NCI-H460 (cell line): ENCODE measurements at regions not wholly inside any gene's neighbourhood (a gene's known extent, or its start where the extent isn't known, plus 50 kb on each side); places are given as distances from the start of the nearest gene placed in this dataset.
A peak's percentile ranks its signal among the peaks of the same experiment; 100 is the strongest.

Experiments
- DNase-seq: peaks from one replicate; pipeline ENCODE4 v3.0.0-alpha.2; 2016; ENCODE audit warnings: low read depth; ENCODE audit errors: extremely low read depth

DNA sequence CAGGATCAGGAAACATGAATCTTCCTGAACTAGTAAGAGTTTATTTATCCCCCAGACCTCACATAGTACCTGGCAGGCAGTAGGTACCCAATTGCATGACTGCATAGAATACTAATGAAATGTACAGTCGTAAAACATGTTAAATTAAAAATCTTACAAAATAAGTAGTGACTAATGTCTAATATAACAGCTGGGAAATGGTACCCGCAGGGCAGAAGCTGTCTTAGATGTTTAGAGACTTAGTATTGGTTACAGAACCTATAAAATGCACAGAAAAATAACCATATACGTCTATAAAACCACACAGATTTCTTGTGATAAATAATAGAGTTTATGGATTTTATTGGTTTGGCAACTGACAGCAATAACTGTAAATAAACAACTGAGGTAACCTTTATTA is 139.1 kb upstream of the GMDS start:
- DNase-seq = no peak

DNA sequence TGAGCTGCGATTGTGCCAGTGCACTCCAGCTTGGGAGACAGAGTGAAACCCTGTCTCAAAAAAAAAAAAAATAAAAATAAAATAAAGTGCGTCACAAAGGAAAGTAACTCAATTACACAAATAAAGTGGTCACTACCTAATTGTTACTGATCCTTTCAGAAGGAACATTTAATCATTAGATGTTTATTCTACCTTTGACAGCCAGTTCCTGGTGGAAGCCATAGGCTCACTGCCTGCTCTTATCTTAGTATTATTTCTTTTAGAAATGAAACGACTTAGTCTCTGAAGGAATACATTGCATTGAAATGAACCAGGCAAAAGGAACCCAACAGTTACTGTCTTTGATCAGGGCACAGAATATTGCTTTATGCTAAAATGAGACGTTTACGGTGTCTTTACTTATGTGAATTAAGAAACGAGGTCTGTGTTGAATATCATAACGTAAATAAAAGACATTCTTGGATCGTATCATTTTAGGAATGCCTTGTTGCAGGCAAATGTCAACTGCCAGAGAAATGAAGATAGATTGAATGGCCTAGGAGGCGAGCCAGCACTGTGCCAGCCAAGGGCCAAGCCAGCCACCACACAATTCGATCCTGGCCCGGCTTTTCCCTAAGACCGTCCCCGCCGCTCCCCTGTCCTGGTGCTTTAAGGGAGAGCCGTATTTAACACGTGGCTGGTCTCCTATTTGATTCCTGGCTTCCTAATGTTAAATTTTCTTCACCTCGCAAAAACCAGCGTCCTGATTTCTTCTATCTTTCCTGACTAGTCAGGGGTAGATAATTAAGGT is 136.7 kb upstream of the GMDS start:
- DNase-seq = no peak

DNA sequence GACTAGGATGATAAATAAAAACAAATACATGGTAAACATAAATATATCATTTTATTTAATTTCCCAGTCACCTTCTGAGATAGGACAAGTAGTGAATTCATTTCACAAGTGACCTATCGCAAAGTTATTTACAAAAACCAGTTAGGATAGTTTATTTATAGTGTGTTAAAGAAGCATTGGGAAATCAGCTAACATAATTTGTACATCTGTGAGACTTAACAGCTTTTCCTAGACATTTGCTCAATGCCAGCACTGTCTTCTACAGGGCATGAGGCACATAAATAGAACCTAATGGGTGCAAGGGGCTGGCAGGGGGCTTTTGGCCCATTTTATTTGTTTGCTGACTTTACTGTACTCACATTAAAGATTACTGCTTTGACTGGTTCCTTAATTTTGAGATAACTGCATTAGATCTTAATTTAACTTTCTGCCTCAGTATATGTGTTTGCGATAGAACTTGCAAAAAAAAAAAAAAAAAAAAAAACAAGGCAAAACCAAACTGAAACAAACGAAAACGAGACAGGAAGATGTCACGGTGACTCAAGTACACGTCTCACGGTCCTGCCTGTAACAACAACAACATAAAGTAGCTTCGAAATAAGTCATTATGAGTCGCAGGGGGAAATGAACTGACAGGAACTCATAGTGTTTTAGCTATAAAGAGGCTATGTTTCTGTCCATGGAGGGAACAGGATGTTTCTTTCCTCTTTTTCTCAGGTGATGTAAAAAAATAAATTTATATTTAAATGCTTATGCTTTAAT is 133.7 kb upstream of the GMDS start:
- no peak for DNase-seq

DNA sequence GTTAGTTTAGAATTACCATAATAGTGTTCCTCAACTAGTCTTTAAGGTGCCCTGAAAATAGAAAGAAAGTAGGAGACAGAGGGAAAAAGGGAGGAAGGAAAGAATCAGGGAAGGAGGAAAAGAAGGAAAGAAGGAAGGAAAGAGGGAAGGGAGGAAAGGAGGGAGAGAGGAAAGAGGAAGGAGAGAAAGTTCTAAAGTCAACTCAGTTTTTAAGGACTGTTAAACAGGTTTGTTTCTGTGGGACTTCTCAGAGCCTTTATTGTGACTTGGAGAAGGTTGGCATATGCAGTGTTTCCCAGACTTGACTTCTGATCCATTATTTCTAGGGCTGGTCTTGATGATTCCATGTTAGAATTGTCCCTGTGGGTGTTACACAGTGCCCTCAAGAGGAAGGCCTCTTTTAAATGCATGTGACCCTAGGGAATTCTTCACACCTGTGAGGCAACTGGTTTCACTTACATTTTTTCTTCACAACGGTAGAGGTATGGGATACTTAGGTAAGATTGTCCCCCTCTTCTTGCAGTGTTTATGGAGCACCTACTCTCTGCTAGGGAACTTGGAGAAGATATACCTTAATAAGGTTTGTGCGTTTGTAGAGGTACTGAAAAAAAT is 132.7 kb upstream of the GMDS start:
- no peak for DNase-seq

DNA sequence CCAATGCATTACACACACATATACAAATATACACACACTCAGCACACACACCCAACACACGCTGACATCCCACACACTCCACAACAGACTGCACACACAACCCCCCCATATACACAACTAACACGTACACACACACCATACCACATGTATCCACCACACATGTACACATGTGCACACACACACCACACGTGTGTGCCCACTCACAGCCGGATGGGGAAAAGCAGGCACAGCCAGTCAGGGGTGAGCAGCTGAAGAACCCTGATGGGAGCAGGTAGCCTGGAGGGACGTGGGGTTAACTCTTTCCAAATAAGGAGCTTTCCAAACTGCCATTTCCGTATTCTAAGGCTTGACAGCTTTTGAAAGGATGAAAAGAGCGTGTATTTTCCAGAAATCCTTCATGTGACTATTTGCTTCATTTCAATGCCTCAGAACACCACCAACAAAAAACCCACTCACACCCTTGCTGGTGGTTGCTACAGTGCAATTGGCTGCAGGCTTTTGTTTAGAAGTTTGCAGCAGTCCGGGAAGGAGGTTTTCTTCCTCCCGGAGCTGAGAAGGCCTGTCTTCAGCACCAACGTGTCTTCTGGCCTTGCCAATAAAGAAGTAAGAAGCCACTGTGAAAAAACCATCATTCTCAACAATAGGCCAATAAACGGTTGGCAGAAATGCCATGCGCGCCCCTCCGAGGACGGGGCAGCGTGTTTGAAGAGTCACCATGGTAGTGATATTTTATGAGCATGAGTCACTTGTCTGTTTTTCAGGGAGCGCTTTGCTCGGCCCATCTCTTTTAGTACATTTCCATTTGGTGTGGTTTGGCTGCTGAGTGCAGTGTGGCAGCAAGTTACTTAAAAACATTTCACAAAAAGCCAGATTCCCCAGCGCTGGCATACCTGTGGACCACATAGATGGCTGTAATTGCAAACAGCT is 131.3 kb upstream of the GMDS start:
- DNase-seq = peak; percentile 30

DNA sequence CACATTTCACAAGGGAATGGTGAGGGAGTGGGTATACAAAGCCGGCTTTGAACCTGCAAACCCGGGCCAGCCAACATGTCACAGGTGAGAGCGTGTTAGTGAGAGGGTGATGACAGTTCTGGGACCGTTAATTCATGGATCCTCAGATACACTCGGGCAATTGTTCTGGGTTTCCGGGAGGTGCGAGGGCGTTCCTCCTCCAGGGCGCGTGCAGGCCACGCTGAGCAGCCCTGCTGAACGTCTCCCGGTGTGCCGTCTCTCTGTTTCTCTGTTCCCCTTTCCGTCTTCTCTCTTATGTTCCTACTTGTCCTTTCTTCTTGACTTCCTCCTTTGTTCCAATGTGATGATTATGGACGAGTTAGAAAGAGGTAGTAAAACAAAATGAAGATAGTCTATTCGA is 130.0 kb upstream of the GMDS start:
- DNase-seq = no peak

DNA sequence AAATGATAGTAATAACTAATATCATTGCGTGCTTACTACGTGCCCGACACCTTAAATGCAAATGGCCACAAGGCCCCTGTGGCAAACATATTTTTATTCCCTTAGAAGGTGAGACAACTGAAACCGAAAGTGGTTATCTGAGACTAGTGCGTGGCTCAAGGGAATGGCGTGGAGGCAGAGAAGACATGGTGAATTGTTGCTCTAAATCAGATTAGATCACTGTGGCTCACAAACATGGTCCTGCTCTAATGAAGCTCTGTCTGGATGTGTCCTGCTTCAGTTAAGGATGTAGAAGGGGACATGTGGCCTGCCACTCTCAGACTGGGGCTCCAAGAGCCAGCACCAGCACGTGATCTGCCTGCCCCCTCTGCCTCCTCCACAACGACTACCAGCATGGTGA is 124.2 kb upstream of the GMDS start:
- no peak for DNase-seq

DNA sequence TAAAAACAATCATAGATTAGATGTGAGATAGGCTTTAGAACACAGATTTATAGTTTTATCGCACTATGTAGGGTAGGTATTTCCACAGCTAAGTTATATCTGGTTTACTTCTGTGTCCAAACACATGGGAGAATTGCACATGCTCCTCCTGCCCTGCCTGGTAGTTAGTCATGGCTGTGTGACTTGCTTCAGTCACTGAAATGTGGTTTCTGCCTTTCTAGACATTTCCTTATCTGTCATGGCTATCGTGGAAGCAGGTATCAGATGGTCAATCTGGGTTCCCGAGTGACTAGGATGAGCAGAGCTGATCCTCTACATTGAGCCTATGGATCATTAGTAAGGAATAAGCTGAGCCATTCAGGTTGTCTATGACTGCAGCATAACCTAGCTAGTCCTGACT is 117.8 kb upstream of the GMDS start:
- DNase-seq = no peak

DNA sequence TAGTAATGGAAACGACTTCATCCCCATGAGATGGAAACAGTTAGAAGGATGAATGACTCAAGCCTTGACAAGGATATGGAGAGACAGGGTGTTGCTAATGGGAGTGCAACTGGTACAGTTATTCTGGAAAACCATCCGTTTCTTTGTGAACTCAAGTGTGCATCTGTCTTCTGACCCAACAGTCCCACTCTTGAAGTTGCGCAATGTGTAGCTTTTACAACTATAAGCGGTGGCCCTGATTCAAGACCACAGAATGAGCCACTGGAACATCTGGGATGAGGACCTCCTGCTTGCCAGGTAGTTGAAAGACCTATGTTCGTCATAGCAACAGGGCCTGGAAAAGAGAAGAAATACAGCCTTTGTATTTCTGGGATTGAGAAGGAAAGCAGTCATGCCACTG is 115.8 kb upstream of the GMDS start:
- no peak for DNase-seq

DNA sequence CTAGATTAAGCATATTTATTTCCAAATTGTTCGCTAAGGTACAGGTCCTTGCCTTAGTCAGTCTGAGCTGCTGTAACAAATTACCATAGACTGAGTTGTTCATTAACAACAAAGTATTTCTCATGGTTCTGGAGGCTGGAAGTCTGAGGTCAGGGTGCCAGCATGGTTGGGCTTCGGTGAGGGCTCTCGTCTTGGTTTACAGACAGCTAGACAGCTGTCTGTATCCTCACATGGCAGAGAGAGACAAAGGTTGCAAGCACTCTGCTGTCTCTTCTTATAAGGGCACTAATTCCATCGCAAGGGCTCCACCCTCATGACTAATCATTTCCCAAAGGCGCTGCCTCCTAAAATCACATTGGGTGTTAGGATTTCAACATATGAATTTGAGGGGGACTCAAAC is 115.3 kb upstream of the GMDS start:
- no peak for DNase-seq

DNA sequence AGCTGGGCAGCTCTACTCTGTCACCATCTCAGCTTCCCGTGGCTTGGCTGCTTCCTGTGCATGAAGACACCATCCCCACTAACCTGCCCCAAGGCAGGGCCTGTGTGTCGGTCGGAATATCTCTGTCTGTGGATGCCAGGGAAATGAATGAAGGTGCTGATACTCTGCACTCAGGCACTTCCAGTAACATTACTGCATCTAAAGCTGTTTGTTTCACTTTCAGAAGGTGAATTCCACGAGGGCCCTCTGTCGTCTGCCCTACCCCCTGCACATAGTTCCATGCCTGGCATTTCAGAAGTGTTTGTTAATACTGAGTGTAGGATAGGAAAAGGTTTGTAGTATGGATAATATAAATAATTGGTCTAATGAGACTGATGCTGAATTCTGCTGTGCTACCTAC is 114.7 kb upstream of the GMDS start:
- DNase-seq = no peak

DNA sequence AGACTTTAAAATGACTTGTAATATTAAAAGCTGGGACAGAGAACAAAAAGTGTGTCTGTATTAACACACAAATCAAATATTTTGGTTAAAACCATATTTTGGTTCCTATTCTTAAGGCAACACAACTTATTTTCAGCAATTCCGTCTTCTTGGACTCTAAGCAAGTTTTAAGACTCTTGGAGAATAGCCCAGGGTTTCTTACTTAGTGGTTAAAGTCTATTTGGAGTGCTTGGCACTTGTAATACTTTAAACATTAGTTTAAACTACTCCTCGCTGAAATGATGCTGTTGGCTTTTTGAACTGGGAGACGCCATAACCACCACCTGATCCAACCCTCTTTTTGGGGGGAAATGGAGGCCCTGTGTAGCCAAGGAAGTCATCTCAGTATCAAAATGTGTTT is 109.7 kb upstream of the GMDS start:
- DNase-seq = no peak

DNA sequence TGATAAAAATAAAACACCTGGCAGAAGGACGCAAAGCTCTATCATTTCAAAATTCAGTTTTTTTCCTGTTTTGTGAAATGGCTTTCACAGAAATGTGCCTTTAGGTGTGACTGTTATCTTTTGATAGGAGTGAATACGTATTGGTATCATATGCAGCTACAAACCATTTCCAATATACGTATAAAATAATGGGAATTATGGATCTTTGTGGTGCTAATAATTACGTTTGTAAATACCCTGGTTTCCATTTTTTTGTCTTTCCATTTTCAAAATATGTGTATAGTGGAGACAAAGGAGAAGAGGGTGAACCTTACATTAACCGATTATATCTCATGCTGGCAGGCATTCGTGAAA is 108.7 kb upstream of the GMDS start:
- DNase-seq = no peak

DNA sequence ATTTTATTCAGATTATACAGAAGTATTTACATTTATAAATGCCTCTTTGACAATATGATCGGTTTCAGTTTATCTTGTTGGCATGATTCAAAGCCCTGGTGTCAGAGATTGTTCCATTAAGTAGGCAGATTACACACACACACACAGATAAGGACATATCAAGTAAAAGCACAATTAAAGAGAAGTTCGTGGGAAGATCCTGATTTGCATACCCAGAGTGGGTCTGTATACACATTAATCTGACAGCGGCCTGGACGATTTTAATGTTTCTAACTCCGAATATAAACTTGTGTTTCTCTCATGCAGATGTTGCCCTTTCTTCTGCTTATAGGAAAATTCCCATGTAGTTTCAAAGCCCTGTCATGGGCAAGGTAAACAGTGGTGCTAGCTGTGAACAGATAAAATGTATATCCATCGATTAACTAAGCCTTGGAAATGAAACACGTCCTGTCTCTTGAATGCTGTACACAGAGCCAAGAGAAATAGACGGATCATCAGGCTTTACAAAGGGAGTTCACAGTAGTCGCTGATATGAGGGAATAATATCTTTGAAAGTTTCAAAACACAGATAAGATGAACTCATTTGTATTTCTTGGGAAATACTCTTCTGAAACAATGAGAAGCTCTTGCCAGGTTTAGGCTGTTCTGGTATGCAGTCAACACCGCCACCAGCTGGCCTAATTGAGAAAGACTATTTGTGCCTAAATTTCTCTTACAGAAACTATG is 108.2 kb upstream of the GMDS start:
- DNase-seq = peak; percentile 65

DNA sequence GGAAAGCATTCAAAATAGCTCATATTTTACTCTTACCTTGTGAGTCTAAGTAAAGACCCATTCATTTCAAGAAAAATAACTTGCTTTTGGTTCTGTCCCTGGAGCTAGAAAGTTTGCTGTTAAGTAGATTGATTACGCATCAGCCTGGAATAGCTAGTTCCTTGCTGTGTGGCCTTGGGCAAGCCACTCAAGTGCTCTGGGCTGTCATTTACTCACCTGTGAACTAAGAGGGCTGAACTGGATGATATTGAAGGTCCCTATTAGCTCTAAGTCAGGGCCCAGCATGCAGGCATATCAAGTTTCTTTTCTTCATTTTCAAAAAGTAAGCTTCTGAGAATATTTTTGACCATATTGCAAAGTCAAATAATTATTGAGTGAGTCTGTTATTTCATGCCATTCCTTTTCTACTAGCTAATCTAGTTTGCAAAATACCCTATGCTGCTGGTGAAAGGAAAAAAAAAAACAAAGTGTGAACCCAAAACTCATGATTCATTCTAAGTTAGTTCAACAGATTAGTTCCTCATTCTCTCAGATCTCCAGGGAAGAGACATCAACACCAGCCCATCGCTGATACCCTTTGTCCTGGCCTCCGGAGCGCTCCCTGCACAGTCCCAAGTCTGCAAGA is 106.5 kb upstream of the GMDS start:
- DNase-seq = no peak

DNA sequence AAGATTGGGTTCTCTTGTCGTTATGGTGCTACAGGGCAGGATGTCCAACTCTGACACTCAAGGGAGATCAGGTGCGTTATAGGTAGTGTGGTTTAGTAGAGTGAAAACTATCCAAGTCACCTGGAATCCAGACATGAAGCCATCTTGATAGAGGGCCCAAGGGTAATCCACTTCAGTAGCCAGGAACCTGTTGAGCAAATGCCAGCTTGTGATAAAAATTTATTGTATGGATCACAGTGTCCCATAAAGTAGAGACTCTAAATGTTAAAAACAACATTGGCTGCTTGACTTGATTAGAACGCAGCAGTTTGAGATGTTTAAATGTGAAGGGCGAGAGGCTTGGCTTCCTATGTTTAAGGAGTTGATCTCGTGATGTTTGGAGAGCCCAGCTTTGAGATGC is 105.7 kb upstream of the GMDS start:
- DNase-seq = no peak

DNA sequence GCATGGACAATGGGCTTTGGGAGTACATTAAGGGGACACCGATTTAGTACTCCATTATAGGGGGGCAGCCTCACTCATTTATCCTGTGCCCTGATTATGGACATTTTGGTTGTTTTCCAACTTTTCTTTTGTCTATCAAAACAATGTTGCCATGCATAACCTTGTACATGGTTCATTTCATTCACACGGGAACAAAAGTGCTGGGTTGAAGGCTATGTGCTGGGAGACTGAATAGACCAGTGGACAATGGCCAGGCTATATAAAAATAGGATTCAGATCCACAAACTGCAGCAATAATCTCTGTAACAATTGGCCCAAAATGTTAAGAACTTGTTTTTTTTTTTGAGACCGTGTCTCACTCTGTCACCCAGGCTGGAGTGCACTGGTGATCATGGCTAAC is 100.7 kb upstream of the GMDS start:
- DNase-seq = no peak

DNA sequence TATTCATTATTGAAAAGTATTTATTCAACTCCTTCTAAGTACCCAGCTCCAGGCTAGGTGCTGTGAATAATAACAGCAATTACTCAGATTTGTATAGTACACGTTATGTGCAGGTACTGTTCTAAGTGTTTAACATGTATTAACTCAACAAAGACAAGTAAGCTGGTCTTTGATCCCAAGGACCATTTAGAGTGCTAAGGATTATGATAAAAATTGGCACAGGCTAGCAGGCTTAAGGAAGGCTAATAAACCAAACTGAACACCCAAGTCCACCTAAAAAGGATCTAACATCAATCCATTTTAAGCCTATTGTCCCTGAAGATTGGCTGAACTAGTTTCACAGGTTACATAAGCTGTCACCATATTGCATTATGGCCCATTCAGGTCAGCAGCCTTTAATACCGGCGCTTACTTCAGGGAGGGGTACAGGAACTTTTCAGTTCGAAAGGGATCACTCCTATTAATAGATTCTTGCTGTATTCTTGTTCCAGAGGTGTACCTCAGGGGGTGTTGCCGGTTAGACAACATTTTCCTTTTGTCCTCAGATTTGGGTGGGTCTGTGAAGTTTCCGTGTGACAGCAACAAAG is 99.0 kb upstream of the GMDS start:
- DNase-seq = no peak

DNA sequence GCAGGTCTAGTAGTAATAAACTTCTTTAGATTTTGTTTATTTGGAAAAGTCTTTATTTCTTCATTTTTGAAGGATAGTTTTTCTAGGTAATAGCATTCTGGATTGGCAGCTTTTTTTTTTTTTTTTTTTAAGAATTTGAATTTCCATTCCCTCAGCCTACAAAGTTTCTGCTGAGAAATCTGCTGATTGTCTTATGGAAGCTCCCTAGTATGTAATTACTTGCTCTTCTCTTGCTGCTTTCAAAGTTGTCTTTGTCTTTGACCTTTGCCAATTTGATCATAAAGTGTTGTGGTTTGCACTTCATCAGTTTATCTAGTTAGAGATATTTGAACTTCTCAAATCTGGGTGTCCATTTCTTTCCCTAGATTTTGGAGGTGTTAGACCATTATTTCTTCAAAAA is 82.2 kb upstream of the GMDS start:
- no peak for DNase-seq
